ENCODE measurements at regions not wholly inside any gene's neighbourhood (a gene's known extent, or its start where the extent isn't known, plus 50 kb on each side); places are given as distances from the start of the nearest gene placed in this dataset.

DNA sequence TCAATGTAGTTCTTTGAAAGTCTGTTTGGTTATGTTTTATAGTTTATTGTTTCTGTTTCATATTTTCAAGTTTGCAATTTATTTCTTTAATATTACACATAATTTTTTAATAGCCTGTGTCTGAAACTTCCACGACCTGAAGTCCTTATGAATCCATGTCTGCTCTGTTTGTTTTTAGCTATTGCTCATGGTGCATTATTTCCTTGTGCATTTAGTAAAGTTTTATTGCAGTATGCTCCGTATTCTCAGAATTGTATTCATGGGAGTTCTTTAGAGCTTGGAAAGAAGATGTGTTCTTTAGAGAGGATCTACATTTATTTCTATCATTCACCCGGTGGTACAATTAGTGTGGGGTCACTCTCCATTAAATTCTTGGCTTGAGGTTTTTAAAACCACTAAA lies 133.2 kb upstream of the NFIB start:
- H3K27me3 ChIP-seq (ENCODE audit: insufficient read depth, low read length), result no peaks in the 10 kb centered on the region
- no peaks in the 10 kb centered on the region for H3K79me2 ChIP-seq (ENCODE audit: insufficient read depth, low read length)
- no peak overlapping the region for H3K27ac Mint-ChIP-seq (ENCODE audit: unreplicated experiment)
- H3K4me3 ChIP-seq (ENCODE audit: insufficient read depth, low read depth, low read length), result no peak overlapping the region
- no peaks in the 10 kb centered on the region for H3K9me3 ChIP-seq (ENCODE audit: insufficient read depth, low read depth, low read length)
- H3K9me3 Mint-ChIP-seq (ENCODE audit: unreplicated experiment), result no peaks in the 10 kb centered on the region
- H3K27me3 Mint-ChIP-seq (ENCODE audit: low read depth, unreplicated experiment), result no peaks in the 10 kb centered on the region
- no peak overlapping the region for H3K4me2 ChIP-seq (ENCODE audit: low read length)
- no peak overlapping the region for H3K27ac ChIP-seq (ENCODE audit: low read depth, low read length)
- no peak overlapping the region for H2AFZ ChIP-seq (ENCODE audit: low read depth, low read length)
- no peaks in the 10 kb centered on the region for H3K36me3 ChIP-seq (ENCODE audit: insufficient read depth, low read length)
- no peak for DNase-seq (ENCODE audit: low read depth)
- no peaks in the 10 kb centered on the region for H3K36me3 Mint-ChIP-seq (ENCODE audit: low read depth, unreplicated experiment)
- no peak for TF ChIP-seq EZH2 (IDR thresholded peaks at IDR 0.05; ENCODE audit: insufficient read depth, low read length)
- TF ChIP-seq, protein P1, sequence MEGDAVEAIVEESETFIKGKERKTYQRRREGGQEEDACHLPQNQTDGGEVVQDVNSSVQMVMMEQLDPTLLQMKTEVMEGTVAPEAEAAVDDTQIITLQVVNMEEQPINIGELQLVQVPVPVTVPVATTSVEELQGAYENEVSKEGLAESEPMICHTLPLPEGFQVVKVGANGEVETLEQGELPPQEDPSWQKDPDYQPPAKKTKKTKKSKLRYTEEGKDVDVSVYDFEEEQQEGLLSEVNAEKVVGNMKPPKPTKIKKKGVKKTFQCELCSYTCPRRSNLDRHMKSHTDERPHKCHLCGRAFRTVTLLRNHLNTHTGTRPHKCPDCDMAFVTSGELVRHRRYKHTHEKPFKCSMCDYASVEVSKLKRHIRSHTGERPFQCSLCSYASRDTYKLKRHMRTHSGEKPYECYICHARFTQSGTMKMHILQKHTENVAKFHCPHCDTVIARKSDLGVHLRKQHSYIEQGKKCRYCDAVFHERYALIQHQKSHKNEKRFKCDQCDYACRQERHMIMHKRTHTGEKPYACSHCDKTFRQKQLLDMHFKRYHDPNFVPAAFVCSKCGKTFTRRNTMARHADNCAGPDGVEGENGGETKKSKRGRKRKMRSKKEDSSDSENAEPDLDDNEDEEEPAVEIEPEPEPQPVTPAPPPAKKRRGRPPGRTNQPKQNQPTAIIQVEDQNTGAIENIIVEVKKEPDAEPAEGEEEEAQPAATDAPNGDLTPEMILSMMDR (IDR thresholded peaks at IDR 0.05; ENCODE audit: insufficient read depth, low read depth, low read length), result no peak
- no peaks in the 10 kb centered on the region for H4K20me1 ChIP-seq (ENCODE audit: insufficient read depth, low read length)
- no peaks in the 10 kb centered on the region for H3K4me1 ChIP-seq (ENCODE audit: insufficient read depth, low read length)
- FAIRE-seq, result no peak
- H3K9ac ChIP-seq (ENCODE audit: low read length), result no peak overlapping the region
- H3K4me1 Mint-ChIP-seq (ENCODE audit: low read depth, unreplicated experiment), result no peaks in the 10 kb centered on the region
- no peak overlapping the region for H3K4me3 Mint-ChIP-seq (ENCODE audit: unreplicated experiment)

DNA sequence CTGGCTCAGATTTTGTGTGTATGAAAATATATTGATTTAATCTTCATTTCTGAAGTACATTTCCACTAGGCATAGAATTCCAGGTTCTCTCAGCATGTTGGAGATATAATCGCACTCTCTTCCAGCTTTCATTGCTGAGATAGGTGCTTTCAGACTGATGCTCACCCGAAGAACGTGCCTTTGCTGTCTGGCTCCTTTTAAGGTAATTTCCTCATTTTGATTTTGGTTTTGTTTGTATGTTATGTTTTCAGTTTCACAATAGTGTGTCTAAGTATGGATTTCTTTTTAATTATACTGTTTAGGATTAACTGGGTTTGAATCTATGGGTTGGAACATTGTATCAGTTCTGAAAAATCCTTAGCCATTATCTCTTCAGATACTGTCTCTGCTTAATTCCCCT lies 132.0 kb upstream of the NFIB start:
- Histone ChIP-seq H3K4me1 (ENCODE audit: insufficient read depth, low read length) (no peaks in the 10 kb centered on the region), H3K27me3 (ENCODE audit: insufficient read depth, low read length) (no peaks in the 10 kb centered on the region), H3K4me3 (ENCODE audit: insufficient read depth, low read depth, low read length) (no peak overlapping the region), H3K9me3 (ENCODE audit: insufficient read depth, low read depth, low read length) (no peaks in the 10 kb centered on the region), H4K20me1 (ENCODE audit: insufficient read depth, low read length) (no peaks in the 10 kb centered on the region), H3K79me2 (ENCODE audit: insufficient read depth, low read length) (no peaks in the 10 kb centered on the region), H2AFZ (ENCODE audit: low read depth, low read length) (no peak overlapping the region), H3K9ac (ENCODE audit: low read length) (no peak overlapping the region), H3K36me3 (ENCODE audit: insufficient read depth, low read length) (no peaks in the 10 kb centered on the region), H3K4me2 (ENCODE audit: low read length) (no peak overlapping the region), H3K27ac (ENCODE audit: low read depth, low read length) (no peak overlapping the region)
- Mint-ChIP-seq H3K4me3 (ENCODE audit: unreplicated experiment) (no peak overlapping the region), H3K27ac (ENCODE audit: unreplicated experiment) (no peak overlapping the region), H3K27me3 (ENCODE audit: low read depth, unreplicated experiment) (no peaks in the 10 kb centered on the region), H3K9me3 (ENCODE audit: unreplicated experiment) (no peaks in the 10 kb centered on the region), H3K4me1 (ENCODE audit: low read depth, unreplicated experiment) (no peaks in the 10 kb centered on the region), H3K36me3 (ENCODE audit: low read depth, unreplicated experiment) (no peaks in the 10 kb centered on the region)
- FAIRE-seq, result no peak
- no peak for DNase-seq (ENCODE audit: low read depth)
- TF ChIP-seq, protein P1 (IDR thresholded peaks at IDR 0.05; ENCODE audit: insufficient read depth, low read depth, low read length), result no peak
- no peak for TF ChIP-seq EZH2 (IDR thresholded peaks at IDR 0.05; ENCODE audit: insufficient read depth, low read length)

DNA sequence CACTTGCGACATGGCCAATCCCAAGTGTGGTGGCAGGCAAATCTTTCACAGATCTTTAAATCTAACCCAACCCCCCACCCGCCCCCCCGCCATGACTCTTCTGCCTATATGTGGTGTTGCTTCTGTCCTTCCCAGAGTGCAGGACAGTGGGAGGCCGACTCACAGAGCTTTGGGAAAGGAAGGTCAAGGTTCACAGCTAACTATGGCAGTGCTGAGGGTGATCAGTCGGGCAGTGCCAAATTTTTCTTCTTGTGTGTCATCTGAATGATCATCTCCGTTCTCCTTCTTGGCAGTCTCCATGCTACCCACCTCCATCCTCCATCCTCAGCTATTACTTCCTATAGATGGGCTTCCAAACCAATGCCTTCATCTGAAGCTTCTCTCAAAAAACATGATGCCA lies 129.0 kb upstream of the NFIB start:
- no peak for FAIRE-seq
- no peaks in the 10 kb centered on the region for H3K36me3 Mint-ChIP-seq (ENCODE audit: low read depth, unreplicated experiment)
- H3K9me3 ChIP-seq (ENCODE audit: insufficient read depth, low read depth, low read length), result no peaks in the 10 kb centered on the region

More for the DNA sequence above, 129.0 kb upstream of the NFIB start:
- Histone ChIP-seq H3K36me3 (ENCODE audit: insufficient read depth, low read length) (no peaks in the 10 kb centered on the region), H3K9ac (ENCODE audit: low read length) (no peak overlapping the region), H3K27ac (ENCODE audit: low read depth, low read length) (no peak overlapping the region), H3K4me3 (ENCODE audit: insufficient read depth, low read depth, low read length) (no peak overlapping the region), H4K20me1 (ENCODE audit: insufficient read depth, low read length) (no peaks in the 10 kb centered on the region), H3K27me3 (ENCODE audit: insufficient read depth, low read length) (no peaks in the 10 kb centered on the region), H3K4me1 (ENCODE audit: insufficient read depth, low read length) (no peaks in the 10 kb centered on the region), H3K79me2 (ENCODE audit: insufficient read depth, low read length) (no peaks in the 10 kb centered on the region), H2AFZ (ENCODE audit: low read depth, low read length) (no peak overlapping the region), H3K4me2 (ENCODE audit: low read length) (no peak overlapping the region)
- peaks cover under 1% of the 10 kb centered on the region for H3K4me1 Mint-ChIP-seq (ENCODE audit: low read depth, unreplicated experiment)
- TF ChIP-seq, protein P1 (IDR thresholded peaks at IDR 0.05; ENCODE audit: insufficient read depth, low read depth, low read length), result no peak
- TF ChIP-seq EZH2 (IDR thresholded peaks at IDR 0.05; ENCODE audit: insufficient read depth, low read length), result no peak
- no peak for DNase-seq (ENCODE audit: low read depth)
- H3K4me3 Mint-ChIP-seq (ENCODE audit: unreplicated experiment), result no peak overlapping the region
- H3K27me3 Mint-ChIP-seq (ENCODE audit: low read depth, unreplicated experiment), result no peaks in the 10 kb centered on the region
- no peaks in the 10 kb centered on the region for H3K9me3 Mint-ChIP-seq (ENCODE audit: unreplicated experiment)
- H3K27ac Mint-ChIP-seq (ENCODE audit: unreplicated experiment), result no peak overlapping the region
